Left lobe of liver (tissue), 2 donors: ENCODE measurements at regions not wholly inside any gene's neighbourhood (a gene's known extent, or its start where the extent isn't known, plus 50 kb on each side); places are given as distances from the start of the nearest gene placed in this dataset.

Experiments
- ATAC-seq: fragments of 200-7000 bp; cut with Tn5 transposase; one replicate; pipeline ENCODE4 v1.9.1; 2020; ENCODE audit warnings: mild to moderate bottlenecking, moderate library complexity
- DNase-seq: peaks from one replicate; pipeline ENCODE4 v3.0.0-alpha.2; 2020; ENCODE audit warnings: low spot score
- donor health status: DM: no; HTN: no; CAD: no; lungs with moderate emphysema.
- donor health status: DM: no; HTN: yes; CAD: no.

GRCh38 chrX:23525531-23525930 lies 141.8 kb upstream of the PRDX4 start:
- DNase-seq (no peak), ATAC-seq (no peak)

GRCh38 chrX:23540532-23540931 lies 126.8 kb upstream of the PRDX4 start:
- no peak for ATAC-seq
- no peak for DNase-seq

GRCh38 chrX:23548164-23548563 lies 119.1 kb upstream of the PRDX4 start:
- no peak for ATAC-seq
- no peak for DNase-seq

GRCh38 chrX:23552303-23552702 lies 115.0 kb upstream of the PRDX4 start:
- no peak for DNase-seq
- ATAC-seq = no peak

GRCh38 chrX:23554304-23554703 lies 113.0 kb upstream of the PRDX4 start:
- ATAC-seq = peak; percentile 48
- no peak for DNase-seq

- DNase-seq = no peak
These were observed 110.2 kb upstream of the PRDX4 start for GRCh38 chrX:23557070-23557469.

GRCh38 chrX:23559975-23560374 lies 107.3 kb upstream of the PRDX4 start:
- no peak for ATAC-seq
- no peak for DNase-seq

More at GRCh38 chrX:23557070-23557469, 110.2 kb upstream of the PRDX4 start:
- no peak for ATAC-seq

- DNase-seq = no peak
- no peak for ATAC-seq
These were observed 96.5 kb upstream of the PRDX4 start for GRCh38 chrX:23570674-23571343.

- DNase-seq (no peak), ATAC-seq (no peak)
These were observed 92.0 kb upstream of the PRDX4 start for GRCh38 chrX:23575281-23575680.

GRCh38 chrX:23578079-23578478 lies 89.2 kb upstream of the PRDX4 start:
- DNase-seq (no peak), ATAC-seq (no peak)

GRCh38 chrX:23589496-23589895 lies 77.8 kb upstream of the PRDX4 start:
- DNase-seq (no peak), ATAC-seq (no peak)

- DNase-seq = no peak
- no peak for ATAC-seq
These were observed 74.6 kb upstream of the PRDX4 start for GRCh38 chrX:23592741-23593140.

GRCh38 chrX:23598575-23598974 lies 68.7 kb upstream of the PRDX4 start:
- no peak for ATAC-seq
- DNase-seq = no peak

GRCh38 chrX:23603501-23603900 lies 63.8 kb upstream of the PRDX4 start:
- no peak for ATAC-seq
- no peak for DNase-seq

- DNase-seq (no peak), ATAC-seq (no peak)
These were observed 56.8 kb upstream of the PRDX4 start for GRCh38 chrX:23610495-23610894.

- ATAC-seq (no peak), DNase-seq (no peak)
These were observed 54.4 kb upstream of the PRDX4 start for GRCh38 chrX:23612846-23613245.

GRCh38 chrX:23616361-23616760 lies 50.9 kb upstream of the PRDX4 start:
- no peak for DNase-seq
- ATAC-seq = peak; percentile 53
